Mammary epithelial cell (primary cell): ENCODE measurements at regions not wholly inside any gene's neighbourhood (a gene's known extent, or its start where the extent isn't known, plus 50 kb on each side); places are given as distances from the start of the nearest gene placed in this dataset.

Source experiments
- EZH2 ChIP-seq: IDR thresholded peaks from 2 replicates; pipeline ENCODE4 v1.6.1; 2012; ENCODE audit warnings: low read length, inconsistent platforms, borderline replicate concordance
- TF ChIP-seq, protein P1 (sequence below), 2 donors: IDR thresholded peaks in 1 of 2; conservative IDR thresholded peaks in 1 of 2; 2 replicates each; pipeline ENCODE4 v1.5.1; 2011 to 2012; ENCODE audit warnings: inconsistent platforms in 2 of 2, low read length in 2 of 2, mild to moderate bottlenecking in 2 of 2, control low read depth in 1 of 2, low read depth in 1 of 2; ENCODE audit not compliant: insufficient read depth in 1 of 2; ENCODE audit errors: extremely low read depth in 1 of 2

DNA sequence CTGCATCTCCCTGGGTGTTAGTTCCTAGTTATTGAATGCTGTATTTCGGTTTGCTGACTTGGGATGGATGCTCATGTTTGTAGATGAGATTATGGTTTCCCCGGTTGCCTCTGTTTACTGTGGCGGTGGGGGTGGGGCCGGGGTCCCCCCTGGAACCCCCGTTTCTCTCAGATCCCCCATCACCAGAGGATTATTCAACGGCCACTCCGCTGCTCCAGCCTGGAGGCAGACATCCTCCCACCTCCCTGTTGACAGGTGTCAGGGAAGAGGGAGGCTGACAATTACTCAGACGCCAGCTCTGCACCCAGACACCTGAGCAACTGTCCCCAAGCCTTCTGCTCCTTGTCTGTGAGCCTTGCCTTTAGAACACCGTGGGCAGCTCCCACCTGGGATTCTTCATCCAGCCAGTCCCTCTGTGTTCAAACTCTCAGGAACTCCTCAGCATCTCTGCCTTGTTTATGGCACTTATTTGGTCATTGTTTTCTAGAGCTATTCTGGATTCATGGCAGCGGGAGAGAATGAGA, 95.9 kb upstream of the PRR20G start:
- no peak for TF ChIP-seq EZH2
- TF ChIP-seq, protein P1, sequence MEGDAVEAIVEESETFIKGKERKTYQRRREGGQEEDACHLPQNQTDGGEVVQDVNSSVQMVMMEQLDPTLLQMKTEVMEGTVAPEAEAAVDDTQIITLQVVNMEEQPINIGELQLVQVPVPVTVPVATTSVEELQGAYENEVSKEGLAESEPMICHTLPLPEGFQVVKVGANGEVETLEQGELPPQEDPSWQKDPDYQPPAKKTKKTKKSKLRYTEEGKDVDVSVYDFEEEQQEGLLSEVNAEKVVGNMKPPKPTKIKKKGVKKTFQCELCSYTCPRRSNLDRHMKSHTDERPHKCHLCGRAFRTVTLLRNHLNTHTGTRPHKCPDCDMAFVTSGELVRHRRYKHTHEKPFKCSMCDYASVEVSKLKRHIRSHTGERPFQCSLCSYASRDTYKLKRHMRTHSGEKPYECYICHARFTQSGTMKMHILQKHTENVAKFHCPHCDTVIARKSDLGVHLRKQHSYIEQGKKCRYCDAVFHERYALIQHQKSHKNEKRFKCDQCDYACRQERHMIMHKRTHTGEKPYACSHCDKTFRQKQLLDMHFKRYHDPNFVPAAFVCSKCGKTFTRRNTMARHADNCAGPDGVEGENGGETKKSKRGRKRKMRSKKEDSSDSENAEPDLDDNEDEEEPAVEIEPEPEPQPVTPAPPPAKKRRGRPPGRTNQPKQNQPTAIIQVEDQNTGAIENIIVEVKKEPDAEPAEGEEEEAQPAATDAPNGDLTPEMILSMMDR (conservative IDR thresholded peaks at IDR 0.05 in 1 of 2, IDR thresholded peaks at IDR 0.05 in 1 of 2; ENCODE audit: extremely low read depth in 1 of 2, insufficient read depth in 1 of 2, low read depth in 1 of 2, low read length in 2 of 2): no peak
